ENCODE measurements at regions not wholly inside any gene's neighbourhood (a gene's known extent, or its start where the extent isn't known, plus 50 kb on each side); places are given as distances from the start of the nearest gene placed in this dataset.

DNA sequence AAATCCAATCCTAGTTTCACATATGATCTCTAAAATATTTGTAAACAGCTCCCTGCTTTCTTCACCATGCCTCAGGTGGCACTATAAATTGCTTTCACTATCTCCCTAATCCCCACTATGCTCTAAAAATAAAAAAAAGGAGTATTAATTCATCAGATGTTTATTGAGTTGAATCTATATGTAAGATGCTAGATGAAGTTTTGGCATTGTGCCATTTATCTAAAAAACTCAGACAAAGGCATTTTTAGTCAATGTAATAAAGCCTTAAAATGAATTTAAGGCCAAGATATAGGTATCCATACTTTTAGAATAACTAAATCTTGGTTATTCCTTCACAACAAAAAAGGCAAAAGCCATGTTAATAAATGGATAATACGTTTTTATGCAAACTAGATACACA, 373.9 kb downstream of the ETS1 start:
- ChIA-PET CTCF (no interaction called here), POLR2A (no interaction called here)
- 74% methylated on average over 1 of the region's 1 CpG for WGBS (ENCODE audit: low lambda C conversion rate)
- Histone ChIP-seq H3K9me2 (no peaks in the 10 kb centered on the region), H3K4me2 (no peak overlapping the region), H3K9me3 (no peaks in the 10 kb centered on the region), H3K4me1 (ENCODE audit: control insufficient read depth in 1 of 2, insufficient read depth in 2 of 2, low read depth in 1 of 2, low read length in 1 of 2) (peaks cover 0 to 27% of the 10 kb centered on the region in 2 experiments; a peak in 3 of 4 replicates), H3K27ac (ENCODE audit: low read depth in 2 of 2, low read length in 1 of 2) (no peak overlapping the region), H3F3A (replicated peaks; ENCODE audit: insufficient read depth) (peaks cover 31% of the 10 kb centered on the region), H3K27me3 (ENCODE audit: insufficient read depth) (no peaks in the 10 kb centered on the region), H3K36me3 (replicated peaks in 1 of 2; ENCODE audit: control insufficient read depth in 1 of 2, insufficient read depth in 2 of 2, low read length in 1 of 2) (no peaks in the 10 kb centered on the region), H4K20me1 (ENCODE audit: insufficient read depth) (no peaks in the 10 kb centered on the region), H3K4me3 (ENCODE audit: low read depth in 2 of 2, low read length in 1 of 2) (no peak overlapping the region), H2AFZ (ENCODE audit: low read depth) (no peak overlapping the region), H3K79me2 (ENCODE audit: insufficient read depth) (no peaks in the 10 kb centered on the region), H3K9ac (no peak overlapping the region)
- no peak for DNase-seq
- TF ChIP-seq, protein P1, sequence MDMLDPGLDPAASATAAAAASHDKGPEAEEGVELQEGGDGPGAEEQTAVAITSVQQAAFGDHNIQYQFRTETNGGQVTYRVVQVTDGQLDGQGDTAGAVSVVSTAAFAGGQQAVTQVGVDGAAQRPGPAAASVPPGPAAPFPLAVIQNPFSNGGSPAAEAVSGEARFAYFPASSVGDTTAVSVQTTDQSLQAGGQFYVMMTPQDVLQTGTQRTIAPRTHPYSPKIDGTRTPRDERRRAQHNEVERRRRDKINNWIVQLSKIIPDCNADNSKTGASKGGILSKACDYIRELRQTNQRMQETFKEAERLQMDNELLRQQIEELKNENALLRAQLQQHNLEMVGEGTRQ (IDR thresholded peaks at IDR 0.05; ENCODE audit: borderline replicate concordance, low read depth, low read length) = no peak
- TF ChIP-seq TEAD4 (IDR thresholded peaks at IDR 0.05; ENCODE audit: borderline replicate concordance, insufficient read depth) = no peak
- TF ChIP-seq MXI1 (IDR thresholded peaks at IDR 0.05; ENCODE audit: low read depth, low read length) = no peak
- no peak for TF ChIP-seq EZH2phosphoT487 (IDR thresholded peaks at IDR 0.05; ENCODE audit: borderline replicate concordance, low read depth)
- TF ChIP-seq NRF1 (IDR thresholded peaks at IDR 0.05; ENCODE audit: low read depth, low read length) = no peak
- no peak for TF ChIP-seq CHD2 (IDR thresholded peaks at IDR 0.05; ENCODE audit: low read length, partially characterized antibody)
- TF ChIP-seq FOSL2 (IDR thresholded peaks at IDR 0.05; ENCODE audit: borderline replicate concordance, low read depth) = no peak
- TF ChIP-seq POLR2AphosphoS5 (IDR thresholded peaks at IDR 0.05; ENCODE audit: low read depth, low read length) = no peak
- no peak for TF ChIP-seq MEF2A (IDR thresholded peaks at IDR 0.05; ENCODE audit: borderline replicate concordance, low read depth)
- TF ChIP-seq FOXM1 (IDR thresholded peaks at IDR 0.05; ENCODE audit: low read depth) = no peak
- TF ChIP-seq TCF12 (IDR thresholded peaks at IDR 0.05) = no peak
- TF ChIP-seq, protein P2, sequence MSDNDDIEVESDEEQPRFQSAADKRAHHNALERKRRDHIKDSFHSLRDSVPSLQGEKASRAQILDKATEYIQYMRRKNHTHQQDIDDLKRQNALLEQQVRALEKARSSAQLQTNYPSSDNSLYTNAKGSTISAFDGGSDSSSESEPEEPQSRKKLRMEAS (IDR thresholded peaks at IDR 0.05; ENCODE audit: low read depth) = no peak
- TF ChIP-seq, protein P3, sequence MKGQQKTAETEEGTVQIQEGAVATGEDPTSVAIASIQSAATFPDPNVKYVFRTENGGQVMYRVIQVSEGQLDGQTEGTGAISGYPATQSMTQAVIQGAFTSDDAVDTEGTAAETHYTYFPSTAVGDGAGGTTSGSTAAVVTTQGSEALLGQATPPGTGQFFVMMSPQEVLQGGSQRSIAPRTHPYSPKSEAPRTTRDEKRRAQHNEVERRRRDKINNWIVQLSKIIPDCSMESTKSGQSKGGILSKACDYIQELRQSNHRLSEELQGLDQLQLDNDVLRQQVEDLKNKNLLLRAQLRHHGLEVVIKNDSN (IDR thresholded peaks at IDR 0.05; ENCODE audit: borderline replicate concordance, low read depth) = no peak
- TF ChIP-seq SMC3 (IDR thresholded peaks at IDR 0.05; ENCODE audit: low read depth, low read length) = no peak
- TF ChIP-seq, protein P4, sequence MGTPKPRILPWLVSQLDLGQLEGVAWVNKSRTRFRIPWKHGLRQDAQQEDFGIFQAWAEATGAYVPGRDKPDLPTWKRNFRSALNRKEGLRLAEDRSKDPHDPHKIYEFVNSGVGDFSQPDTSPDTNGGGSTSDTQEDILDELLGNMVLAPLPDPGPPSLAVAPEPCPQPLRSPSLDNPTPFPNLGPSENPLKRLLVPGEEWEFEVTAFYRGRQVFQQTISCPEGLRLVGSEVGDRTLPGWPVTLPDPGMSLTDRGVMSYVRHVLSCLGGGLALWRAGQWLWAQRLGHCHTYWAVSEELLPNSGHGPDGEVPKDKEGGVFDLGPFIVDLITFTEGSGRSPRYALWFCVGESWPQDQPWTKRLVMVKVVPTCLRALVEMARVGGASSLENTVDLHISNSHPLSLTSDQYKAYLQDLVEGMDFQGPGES (IDR thresholded peaks at IDR 0.05; ENCODE audit: low read depth, low read length) = no peak
- TF ChIP-seq GABPA (IDR thresholded peaks at IDR 0.05; ENCODE audit: low read depth) = no peak

DNA sequence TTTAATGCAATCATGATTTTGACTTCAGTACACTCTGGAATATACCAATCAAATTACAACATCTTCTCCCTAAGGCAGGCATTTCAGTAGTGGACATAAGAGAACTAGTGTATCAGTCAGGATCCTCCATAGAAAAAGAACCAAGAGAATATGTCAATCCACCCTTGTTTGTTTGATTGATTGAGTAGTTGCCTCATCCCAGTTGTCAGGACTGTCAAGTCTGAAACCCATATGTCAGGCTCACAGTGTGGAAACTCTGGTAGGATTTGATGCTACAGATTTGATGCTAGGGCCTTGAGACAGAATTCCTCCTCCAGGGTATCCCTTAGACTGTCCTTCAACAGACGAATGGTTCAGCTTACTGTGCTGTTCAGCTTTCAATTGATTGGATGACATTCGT, 375.0 kb downstream of the ETS1 start:
- Histone ChIP-seq H2AFZ (ENCODE audit: low read depth) (no peak overlapping the region), H3K4me3 (ENCODE audit: low read depth in 2 of 2, low read length in 1 of 2) (no peak overlapping the region), H3F3A (replicated peaks; ENCODE audit: insufficient read depth) (peaks cover 43% of the 10 kb centered on the region), H3K27me3 (ENCODE audit: insufficient read depth) (no peaks in the 10 kb centered on the region), H3K4me1 (ENCODE audit: control insufficient read depth in 1 of 2, insufficient read depth in 2 of 2, low read depth in 1 of 2, low read length in 1 of 2) (peaks cover 0 to 35% of the 10 kb centered on the region in 2 experiments; a peak in 3 of 4 replicates), H3K27ac (ENCODE audit: low read depth in 2 of 2, low read length in 1 of 2) (no peak overlapping the region), H3K4me2 (no peak overlapping the region), H3K9me2 (no peaks in the 10 kb centered on the region), H3K36me3 (replicated peaks in 1 of 2; ENCODE audit: control insufficient read depth in 1 of 2, insufficient read depth in 2 of 2, low read length in 1 of 2) (no peaks in the 10 kb centered on the region), H4K20me1 (ENCODE audit: insufficient read depth) (no peaks in the 10 kb centered on the region), H3K79me2 (ENCODE audit: insufficient read depth) (no peaks in the 10 kb centered on the region), H3K9ac (no peak overlapping the region), H3K9me3 (no peaks in the 10 kb centered on the region)
- DNase-seq = no peak
- 92% methylated on average over 2 of the region's 2 CpGs for WGBS (ENCODE audit: low lambda C conversion rate)
- ChIA-PET CTCF (no interaction called here), POLR2A (no interaction called here)
- TF ChIP-seq, protein P5, sequence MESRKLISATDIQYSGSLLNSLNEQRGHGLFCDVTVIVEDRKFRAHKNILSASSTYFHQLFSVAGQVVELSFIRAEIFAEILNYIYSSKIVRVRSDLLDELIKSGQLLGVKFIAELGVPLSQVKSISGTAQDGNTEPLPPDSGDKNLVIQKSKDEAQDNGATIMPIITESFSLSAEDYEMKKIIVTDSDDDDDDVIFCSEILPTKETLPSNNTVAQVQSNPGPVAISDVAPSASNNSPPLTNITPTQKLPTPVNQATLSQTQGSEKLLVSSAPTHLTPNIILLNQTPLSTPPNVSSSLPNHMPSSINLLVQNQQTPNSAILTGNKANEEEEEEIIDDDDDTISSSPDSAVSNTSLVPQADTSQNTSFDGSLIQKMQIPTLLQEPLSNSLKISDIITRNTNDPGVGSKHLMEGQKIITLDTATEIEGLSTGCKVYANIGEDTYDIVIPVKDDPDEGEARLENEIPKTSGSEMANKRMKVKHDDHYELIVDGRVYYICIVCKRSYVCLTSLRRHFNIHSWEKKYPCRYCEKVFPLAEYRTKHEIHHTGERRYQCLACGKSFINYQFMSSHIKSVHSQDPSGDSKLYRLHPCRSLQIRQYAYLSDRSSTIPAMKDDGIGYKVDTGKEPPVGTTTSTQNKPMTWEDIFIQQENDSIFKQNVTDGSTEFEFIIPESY (IDR thresholded peaks at IDR 0.05; ENCODE audit: borderline replicate concordance, low read depth) = no peak
- TF ChIP-seq TEAD4 (IDR thresholded peaks at IDR 0.05; ENCODE audit: borderline replicate concordance, insufficient read depth) = no peak
- TF ChIP-seq, protein P1 (IDR thresholded peaks at IDR 0.05; ENCODE audit: borderline replicate concordance, low read depth, low read length) = no peak
- TF ChIP-seq, protein P6, sequence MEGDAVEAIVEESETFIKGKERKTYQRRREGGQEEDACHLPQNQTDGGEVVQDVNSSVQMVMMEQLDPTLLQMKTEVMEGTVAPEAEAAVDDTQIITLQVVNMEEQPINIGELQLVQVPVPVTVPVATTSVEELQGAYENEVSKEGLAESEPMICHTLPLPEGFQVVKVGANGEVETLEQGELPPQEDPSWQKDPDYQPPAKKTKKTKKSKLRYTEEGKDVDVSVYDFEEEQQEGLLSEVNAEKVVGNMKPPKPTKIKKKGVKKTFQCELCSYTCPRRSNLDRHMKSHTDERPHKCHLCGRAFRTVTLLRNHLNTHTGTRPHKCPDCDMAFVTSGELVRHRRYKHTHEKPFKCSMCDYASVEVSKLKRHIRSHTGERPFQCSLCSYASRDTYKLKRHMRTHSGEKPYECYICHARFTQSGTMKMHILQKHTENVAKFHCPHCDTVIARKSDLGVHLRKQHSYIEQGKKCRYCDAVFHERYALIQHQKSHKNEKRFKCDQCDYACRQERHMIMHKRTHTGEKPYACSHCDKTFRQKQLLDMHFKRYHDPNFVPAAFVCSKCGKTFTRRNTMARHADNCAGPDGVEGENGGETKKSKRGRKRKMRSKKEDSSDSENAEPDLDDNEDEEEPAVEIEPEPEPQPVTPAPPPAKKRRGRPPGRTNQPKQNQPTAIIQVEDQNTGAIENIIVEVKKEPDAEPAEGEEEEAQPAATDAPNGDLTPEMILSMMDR (IDR thresholded peaks at IDR 0.05) = no peak
- TF ChIP-seq EZH2phosphoT487 (IDR thresholded peaks at IDR 0.05; ENCODE audit: borderline replicate concordance, low read depth) = no peak
- TF ChIP-seq JUND (IDR thresholded peaks at IDR 0.05) = no peak
- TF ChIP-seq YY1 (IDR thresholded peaks at IDR 0.05; ENCODE audit: low read depth) = no peak

Data from SK-N-SH (cell line).